ENCODE measurements at regions not wholly inside any gene's neighbourhood (a gene's known extent, or its start where the extent isn't known, plus 50 kb on each side); places are given as distances from the start of the nearest gene placed in this dataset.
A peak's percentile ranks its signal among the peaks of the same experiment; 100 is the strongest.
"Not testable (repeated sequence)": the region's sequence is repeated elsewhere in the genome, so short reads cannot be mapped to it uniquely, and the experiment has no call there.

DNA sequence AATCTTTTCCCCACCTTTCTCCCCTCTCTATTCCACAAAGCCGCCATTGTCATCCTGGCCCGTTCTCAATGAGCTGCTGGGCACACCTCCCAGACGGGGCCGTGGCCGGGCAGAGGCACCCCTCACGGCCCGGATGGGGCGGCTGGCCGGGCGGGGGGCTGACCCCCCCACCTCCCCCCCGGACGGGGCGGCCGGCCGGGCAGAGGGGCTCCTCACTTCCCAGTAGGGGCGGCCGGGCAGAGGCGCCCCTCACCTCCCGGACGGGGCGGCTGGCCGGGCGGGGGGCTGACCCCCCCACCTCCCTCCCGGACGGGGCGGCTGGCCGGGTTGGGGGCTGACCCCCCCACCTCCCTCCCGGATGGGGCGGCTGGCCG is 85.6 kb downstream of the OR2B2 start:
- not testable (repeated sequence) for DNase-seq (ENCODE audit: low spot score)

DNA sequence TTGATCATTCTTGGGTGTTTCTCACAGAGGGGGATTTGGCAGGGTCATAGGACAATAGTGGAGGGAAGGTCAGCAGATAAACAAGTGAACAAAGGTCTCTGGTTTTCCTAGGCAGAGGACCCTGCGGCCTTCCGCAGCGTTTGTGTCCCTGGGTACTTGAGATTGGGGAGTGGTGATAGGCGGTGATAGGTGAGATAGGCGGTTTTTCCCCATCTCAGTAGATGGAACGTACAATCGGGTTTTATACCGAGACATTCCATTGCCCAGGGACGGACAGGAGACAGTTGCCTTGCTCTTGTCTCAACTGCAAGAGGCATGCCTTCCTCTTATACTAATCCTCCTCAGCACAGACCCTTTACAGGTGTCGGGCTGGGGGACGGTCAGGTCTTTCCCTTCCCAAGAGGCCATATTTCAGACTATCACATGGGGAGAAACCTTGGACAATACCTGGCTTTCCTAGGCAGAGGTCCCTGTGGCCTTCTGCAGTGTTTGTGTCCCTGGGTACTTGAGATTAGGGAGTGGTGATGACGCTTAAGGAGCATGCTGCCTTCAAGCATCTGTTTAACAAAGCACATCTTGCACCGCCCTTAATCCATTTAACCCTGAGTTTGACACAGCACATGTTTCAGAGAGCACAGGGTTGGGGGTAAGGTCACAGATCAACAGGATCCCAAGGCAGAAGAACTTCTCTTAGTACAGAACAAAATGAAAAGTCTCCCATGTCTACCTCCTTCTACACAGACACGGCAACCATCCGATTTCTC is 86.2 kb downstream of the OR2B2 start:
- not testable (repeated sequence) for DNase-seq (ENCODE audit: low spot score)

DNA sequence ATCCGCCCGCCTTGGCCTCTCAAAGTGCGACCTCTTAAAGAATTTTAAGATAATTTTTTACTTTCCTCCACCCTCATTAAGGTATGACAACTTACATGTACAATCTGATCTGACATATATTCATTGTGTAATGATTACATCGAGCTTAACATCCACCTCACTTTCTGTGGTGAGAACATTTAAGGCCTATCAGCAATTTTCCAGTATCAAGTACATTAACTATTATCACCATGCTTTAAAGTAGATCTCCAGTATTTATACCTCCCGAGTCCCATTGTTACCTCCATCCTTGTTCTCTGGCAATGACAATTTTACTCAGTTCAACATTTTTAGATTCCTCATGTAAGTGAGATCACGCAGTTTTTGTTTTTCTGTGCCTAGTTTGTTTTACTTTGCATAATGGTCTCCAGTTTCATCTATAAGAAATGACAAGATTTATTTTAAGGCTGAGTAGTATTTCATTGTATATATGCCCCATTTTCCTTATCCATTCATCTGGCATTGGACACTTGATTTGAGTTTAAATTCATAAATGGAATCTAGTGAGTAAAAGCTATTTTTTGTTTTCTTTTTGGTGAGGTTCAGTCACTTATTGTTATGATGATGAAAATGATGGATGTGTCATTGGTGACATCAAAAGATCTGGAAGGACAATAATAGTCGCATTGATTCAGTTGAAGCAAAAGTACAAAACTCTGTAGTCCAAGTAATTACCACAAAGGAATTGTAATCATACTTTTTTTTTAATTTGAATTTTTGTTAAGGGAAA is 87.0 kb downstream of the OR2B2 start:
- no peak for DNase-seq (ENCODE audit: low spot score)

DNA sequence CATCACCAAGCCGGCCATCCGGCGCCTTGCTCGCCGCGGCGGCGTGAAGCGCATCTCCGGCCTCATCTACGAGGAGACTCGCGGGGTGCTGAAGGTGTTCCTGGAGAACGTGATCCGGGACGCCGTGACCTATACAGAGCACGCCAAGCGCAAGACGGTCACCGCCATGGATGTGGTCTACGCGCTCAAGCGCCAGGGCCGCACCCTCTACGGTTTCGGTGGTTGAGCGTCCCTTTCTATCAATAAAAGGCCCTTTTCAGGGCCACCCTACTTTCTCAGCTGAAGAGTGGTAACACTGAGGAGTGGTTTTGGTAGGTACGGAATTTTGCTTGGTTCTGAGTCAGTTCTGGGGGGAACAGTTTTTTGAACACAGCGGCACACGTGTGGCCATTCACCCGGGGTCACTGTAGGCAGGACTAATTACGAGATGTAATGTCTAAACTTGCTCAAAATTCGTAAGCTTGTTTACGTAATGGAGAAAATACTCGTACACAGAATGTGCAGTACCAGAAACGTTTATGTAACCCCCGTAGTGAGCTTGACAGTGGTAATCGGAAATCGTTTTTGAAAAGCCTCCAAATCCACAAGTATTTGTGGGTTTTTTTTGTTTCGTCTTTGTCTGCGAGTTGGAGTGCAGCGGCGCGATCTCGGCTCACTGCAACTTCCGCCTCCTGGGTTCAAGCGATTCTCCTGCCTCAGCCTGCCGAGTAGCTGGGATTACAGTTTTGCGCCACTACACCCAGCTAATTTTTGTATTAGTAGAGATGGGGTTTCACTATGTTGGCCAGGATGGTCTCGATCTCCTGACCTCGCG is 87.8 kb downstream of the OR2B2 start:
- not testable (repeated sequence) for DNase-seq (ENCODE audit: low spot score)

DNA sequence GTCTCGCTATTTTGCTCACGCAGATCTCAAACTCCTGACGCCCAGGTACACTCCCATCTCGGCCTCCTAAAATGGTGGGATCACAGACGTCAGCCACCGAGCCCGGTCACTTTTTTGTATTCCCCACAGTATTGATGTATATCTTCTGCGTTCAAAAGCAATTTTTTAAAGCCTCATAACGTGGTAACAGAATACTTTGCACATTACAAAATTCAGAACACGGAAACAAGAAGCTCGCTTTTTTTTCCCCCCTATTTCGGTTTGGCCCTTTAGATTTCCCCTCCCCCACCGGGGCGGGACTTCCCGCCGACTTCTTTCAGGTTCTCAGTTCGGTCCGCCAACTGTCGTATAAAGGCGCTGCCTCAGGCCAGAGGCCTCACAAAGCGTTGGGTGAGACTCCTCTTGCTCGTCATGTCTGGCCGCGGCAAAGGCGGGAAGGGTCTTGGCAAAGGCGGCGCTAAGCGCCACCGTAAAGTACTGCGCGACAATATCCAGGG is 88.4 kb downstream of the OR2B2 start:
- DNase-seq (ENCODE audit: low spot score), result peak; percentile 73

DNA sequence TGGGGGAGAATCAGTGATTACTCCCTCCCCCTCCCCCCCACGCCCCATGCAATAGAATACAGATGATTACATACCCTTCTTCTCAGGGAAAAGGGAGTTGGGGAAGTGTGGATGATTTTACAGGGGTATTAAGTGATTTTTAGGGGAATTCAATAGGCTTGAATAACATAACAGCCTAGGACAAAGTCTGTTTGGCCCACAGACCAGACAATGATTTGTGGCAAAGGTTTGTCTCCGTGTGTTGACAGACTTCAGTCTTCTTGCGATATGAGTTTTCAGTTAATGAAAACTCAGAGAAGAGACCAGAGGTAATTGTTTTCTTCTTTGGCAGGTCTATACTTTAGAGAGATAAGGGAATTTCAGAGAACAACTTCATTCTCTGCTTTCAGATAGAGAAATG is 95.3 kb downstream of the OR2B2 start:
- no peak for DNase-seq (ENCODE audit: low spot score)

DNA sequence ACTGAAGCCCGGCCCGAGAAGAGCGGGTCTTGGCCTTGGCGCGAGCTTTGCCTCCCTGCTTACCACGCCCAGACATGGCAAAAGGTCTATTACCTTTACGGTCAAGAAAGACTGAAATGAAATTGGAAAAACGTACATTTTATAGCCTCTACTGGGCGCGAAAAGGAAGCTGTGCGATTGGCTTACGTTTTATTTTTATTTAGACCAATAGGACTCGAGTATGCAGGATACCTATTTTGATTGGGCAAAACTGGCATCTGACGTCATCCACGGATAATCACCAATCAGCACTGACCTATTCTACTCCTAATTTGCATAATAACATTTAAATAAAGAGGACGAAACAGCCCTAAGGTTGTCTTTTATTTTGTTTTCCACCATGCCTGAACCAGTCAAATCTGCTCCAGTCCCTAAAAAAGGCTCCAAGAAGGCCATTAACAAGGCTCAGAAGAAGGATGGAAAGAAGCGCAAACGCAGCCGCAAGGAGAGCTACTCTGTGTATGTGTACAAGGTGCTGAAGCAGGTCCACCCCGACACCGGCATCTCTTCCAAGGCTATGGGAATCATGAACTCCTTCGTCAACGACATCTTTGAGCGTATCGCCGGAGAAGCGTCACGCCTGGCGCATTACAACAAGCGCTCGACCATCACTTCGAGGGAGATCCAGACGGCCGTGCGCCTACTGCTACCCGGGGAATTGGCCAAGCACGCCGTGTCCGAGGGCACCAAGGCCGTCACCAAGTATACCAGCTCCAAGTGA is 97.4 kb downstream of the OR2B2 start:
- peak; percentile 84 for DNase-seq (ENCODE audit: low spot score)

DNA sequence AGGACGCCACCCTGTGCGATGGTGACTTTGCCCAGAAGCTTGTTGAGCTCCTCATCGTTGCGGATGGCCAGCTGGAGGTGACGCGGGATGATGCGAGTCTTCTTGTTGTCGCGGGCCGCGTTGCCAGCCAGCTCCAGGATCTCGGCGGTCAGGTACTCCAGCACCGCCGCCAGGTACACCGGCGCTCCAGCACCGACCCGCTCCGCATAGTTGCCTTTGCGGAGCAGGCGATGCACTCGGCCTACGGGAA is 97.9 kb downstream of the OR2B2 start:
- DNase-seq (ENCODE audit: low spot score), result not testable (repeated sequence)

DNA sequence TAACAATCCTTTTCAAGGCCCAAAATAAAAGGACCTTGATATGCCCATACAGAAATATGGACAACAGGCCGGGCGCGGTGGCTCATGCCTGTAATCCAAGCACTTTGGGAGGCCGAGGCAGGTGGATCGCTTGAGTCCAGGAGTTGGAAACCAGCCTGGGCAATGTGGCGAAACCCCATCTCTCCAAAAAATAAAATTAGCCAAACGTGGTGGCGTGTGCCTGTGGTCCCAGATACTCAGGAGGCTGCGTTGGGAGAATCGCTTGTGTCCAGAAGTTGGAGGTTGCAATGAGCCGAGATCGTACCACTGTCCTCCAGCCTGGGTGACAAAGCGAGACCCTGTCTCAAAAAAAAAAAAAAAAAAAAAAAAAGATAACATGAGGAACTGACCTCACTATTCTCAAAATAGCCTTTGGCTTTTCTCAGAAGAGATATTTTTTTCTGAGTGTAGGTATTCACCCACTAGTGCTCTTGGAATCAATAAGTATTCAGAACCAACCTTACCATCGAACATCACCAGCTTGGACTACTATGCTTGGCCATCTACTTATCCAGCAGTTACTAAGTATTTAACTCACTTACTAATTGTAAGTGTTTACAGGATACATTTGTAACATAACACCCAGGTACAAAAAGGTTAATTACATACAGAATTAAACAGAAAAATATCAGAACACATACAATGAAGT is 99.2 kb downstream of the OR2B2 start:
- no peak for DNase-seq (ENCODE audit: low spot score)

DNA sequence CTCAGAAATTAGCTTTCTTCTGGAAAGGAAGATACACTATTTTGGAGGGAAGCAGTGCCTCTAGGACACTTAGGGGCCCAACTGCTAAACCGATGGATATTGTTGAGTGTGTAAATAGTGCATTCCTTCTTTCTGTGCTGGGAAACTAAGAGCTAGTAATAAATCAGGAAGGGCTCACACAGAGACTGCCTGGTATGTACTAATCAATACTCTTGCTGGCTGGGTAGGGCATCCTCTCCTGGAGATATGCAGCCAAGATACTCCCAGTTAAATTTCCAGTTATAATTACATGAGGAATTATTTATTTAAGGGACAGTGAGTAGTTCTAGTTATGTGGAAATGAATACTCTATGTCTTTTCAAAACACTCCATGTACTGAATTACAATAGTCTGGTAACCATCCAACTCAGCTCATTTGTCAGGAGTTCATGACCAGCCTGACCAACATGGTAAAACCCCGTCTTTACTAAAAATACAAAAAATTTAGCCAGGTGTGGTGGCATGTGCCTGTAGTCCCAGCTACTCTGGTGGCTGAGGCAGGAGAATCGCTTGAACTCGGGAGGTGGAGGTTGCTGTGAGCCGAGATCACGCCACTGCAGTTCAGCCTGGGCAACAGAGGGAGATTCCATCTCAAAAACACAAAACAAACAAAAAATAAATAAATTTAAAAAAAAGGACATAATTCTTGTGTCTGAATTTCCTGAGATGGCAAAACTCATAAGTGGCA is 100.0 kb downstream of the OR2B2 start:
- DNase-seq (ENCODE audit: low spot score), result no peak

DNA sequence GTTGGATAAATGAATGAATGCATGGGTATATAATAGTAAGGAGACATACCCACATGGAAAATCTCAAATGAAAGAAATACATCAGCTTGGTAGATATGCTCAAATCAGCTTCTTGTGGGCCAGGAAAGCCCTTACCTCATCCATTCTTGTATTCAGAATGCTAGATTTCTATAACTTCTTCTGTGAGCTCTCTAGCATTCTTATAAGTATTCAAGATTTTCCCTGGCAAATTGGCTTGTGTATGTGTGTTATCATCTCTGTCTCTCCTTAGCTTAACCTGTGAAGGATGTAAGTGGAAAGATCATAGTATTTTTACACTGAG is 100.8 kb downstream of the OR2B2 start:
- DNase-seq (ENCODE audit: low spot score), result no peak

DNA sequence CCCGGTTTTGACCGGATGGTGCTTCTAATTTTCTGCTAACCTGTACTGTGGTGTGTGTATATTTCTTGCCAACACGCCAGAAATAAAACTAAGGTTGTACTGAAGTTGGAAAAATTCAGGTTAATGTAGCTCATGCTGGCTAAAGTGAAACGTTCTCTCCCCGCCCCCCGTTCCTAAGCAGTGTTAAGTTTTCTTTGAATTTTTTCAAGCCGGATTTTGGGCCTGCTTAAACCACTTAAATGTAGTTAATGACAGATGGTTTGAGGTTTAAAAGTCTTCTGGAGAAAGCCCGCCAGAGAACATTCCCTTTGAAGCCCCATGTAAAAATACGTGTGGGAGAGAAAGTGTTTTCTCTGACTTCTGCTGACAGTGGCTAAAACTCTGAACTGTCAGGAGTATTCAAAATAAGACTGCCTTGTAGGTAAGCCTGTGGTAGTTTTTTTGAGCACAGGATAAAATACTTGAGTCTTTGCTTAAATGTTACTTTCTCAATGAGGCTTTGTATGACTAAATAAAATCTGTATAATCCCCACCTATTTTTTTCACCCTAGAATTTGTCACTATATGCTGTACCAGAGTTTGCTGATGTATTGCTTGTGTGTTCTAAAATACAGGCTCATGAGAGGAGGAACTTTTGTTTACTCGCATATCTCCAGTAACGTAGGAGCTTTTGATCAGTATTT is 101.3 kb downstream of the OR2B2 start:
- no peak for DNase-seq (ENCODE audit: low spot score)

DNA sequence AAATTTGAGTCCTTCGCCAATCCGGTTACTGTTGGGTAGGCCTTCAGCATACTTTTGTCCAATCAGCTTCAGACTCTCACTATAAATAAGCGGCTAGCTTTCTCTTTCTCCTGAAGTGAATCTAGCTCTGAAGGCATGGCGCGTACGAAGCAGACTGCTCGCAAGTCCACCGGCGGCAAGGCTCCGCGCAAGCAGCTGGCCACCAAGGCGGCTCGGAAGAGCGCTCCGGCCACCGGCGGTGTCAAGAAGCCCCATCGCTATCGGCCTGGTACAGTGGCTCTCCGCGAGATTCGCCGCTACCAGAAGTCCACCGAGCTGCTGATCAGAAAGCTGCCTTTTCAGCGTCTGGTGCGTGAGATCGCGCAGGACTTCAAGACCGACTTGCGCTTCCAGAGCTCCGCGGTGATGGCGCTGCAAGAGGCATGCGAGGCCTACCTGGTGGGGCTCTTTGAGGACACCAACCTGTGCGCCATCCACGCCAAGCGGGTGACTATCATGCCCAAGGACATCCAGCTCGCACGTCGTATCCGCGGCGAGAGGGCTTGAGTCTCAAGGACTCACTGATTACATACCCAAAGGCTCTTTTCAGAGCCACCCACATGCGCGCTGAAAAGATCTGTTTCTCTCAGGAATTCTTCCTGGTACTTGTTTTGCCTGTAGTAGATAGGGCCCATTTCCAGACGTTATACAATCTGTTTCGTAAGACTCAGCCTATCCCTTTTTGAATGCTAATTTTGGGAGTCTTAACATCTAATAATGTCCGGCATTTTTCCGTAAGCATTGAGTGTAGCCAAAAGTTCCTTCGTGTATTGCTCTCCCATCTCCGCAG is 102.0 kb downstream of the OR2B2 start:
- DNase-seq (ENCODE audit: low spot score), result peak; percentile 89

DNA sequence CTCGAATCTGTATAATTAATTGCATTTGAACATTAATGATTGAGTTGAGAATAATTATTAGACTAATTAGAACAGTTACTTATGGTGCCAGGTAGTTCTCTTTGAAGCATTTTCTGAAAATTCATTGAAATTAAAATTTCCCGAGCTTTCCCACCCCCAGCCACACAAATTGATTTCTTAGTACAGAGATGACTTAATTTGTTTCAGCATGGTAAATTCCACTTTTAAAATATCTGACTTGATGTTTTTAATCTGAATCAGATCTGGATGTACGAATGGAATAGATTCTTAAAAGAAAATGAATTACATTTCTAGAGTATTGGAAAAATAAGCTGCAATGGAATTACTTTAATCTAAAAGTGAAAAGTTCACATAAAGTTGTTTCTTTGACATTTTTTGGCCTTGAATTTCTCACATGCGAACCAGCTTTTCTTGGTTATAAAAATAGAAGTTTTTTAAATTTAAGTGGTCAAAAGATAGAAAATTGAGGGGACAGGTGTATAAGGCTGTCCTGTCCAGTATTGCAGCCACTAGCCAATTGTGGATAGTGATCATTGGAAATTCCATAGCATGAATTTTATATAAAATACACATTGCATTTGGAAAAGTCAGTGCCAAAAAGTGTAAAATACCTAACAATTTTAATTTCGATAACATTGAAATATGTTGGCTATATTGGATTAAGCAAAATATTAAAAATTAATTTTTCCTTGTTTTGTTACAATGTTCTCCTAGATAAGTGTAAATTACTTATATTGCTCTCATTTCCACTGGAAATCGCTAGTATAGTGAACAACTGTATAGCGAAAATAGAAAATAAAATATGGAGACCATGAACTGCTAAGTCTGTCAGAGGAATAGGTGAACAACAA is 102.9 kb downstream of the OR2B2 start:
- no peak for DNase-seq (ENCODE audit: low spot score)

DNA sequence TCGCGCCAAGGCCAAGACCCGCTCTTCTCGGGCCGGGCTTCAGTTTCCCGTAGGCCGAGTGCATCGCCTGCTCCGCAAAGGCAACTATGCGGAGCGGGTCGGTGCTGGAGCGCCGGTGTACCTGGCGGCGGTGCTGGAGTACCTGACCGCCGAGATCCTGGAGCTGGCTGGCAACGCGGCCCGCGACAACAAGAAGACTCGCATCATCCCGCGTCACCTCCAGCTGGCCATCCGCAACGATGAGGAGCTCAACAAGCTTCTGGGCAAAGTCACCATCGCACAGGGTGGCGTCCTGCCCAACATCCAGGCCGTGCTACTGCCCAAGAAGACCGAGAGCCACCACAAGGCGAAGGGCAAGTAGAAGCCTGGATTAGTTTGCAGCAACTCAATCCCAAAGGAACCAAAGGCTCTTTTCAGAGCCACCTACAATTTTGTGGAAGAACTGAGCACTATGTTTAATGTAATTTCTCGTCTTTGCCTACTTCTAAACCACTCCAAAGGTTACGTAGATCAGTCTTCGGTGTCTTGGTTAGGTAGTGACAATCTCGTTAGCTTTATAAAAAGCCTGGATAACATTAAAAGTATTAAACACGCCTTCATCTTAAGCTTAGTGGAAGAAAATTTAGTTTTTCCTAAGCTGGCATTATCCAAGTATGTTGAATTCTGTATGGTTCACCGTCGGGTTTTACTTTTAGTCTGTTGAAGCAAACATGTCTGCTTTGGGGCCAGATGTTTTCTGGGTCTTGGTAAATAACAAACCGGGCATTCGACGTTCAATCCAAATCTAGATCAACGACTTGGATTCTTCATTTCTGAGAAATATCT is 103.7 kb downstream of the OR2B2 start:
- DNase-seq (ENCODE audit: low spot score), result not testable (repeated sequence)

DNA sequence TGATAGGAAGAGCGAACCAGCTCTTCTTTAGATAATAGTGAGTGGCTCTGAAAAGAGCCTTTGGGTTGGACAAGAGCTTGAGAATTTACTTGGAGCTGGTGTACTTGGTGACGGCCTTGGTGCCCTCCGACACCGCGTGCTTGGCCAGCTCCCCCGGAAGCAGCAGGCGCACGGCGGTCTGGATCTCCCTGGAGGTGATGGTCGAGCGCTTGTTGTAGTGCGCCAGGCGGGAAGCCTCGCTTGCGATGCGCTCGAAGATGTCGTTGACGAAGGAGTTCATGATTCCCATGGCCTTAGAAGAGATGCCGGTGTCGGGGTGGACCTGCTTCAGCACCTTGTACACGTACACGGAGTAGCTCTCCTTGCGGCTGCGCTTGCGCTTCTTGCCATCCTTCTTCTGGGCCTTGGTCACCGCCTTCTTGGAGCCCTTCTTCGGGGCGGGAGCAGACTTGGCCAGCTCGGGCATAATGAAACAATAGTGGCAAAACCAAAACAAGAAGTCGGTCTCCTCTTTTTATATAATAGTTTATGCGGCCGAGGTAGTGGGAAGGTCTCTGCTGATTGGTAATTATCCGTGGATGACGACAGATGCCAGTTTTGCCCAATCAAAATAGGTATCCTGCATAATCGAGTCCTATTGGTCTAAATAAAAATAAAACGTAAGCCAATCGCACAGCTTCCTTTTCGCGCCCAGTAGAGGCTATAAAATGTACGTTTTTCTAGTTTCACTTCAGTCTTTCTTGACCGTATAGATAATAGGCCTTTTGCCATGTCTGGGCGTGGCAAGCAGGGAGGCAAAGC is 104.6 kb downstream of the OR2B2 start:
- peak; percentile 84 for DNase-seq (ENCODE audit: low spot score)

DNA sequence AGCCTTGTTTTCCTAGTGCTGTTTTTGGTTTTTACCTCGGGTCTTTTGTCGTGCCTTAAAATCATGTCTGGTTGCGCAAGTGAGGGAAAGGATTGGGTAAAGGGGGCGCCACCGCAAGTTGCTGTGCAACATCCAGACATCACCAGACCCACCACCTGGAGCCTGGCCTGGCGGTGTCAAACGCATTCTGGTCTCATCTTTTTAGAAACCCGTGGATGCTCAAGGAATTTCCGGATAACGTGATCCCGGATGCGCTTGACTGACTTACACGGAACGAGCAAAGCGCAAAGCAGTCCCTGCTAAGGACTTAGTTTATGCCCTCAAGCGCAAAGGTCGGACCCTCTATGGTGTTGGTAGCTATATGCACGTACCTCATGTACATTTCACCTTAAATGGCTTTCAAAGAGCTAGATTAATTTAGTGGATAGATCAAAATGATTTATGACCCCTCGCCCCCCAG is 105.2 kb downstream of the OR2B2 start:
- DNase-seq (ENCODE audit: low spot score), result peak; percentile 70

Measured in left forelimb (tissue), 1 donor.